NCI-H2196 (cell line): ENCODE measurements at regions not wholly inside any gene's neighbourhood (a gene's known extent, or its start where the extent isn't known, plus 50 kb on each side); places are given as distances from the start of the nearest gene placed in this dataset.

Experiments used
- DNase-seq: peaks from one replicate; lab custom pipeline; 2025; ENCODE audit not compliant: unreplicated experiment; lab: John Stamatoyannopoulos, UW

- no peak for DNase-seq
Observed at GRCh38 chr15:46595016-46595415, 960.2 kb downstream of the SQOR start.

GRCh38 chr15:46607077-46607476, 972.2 kb downstream of the SQOR start:
- DNase-seq, result no peak

- DNase-seq, result no peak
Observed at GRCh38 chr15:46616033-46616432, 981.2 kb downstream of the SQOR start.

GRCh38 chr15:46617507-46617906, 982.7 kb downstream of the SQOR start:
- no peak for DNase-seq

- no peak for DNase-seq
Observed at GRCh38 chr15:46618984-46619383, 984.2 kb downstream of the SQOR start.

GRCh38 chr15:46620392-46621013, 985.7 kb downstream of the SQOR start:
- DNase-seq, result no peak

GRCh38 chr15:46622851-46623250, 988.0 kb downstream of the SQOR start:
- no peak for DNase-seq

GRCh38 chr15:46636206-46636605, 1001.4 kb downstream of the SQOR start:
- no peak for DNase-seq

GRCh38 chr15:46644501-46645481, 1010.0 kb downstream of the SQOR start:
- DNase-seq, result no peak

GRCh38 chr15:46646490-46646889, 1011.7 kb downstream of the SQOR start:
- DNase-seq, result no peak

GRCh38 chr15:46647046-46647445, 1012.2 kb downstream of the SQOR start:
- no peak for DNase-seq

GRCh38 chr15:46652266-46652665, 1017.4 kb downstream of the SQOR start:
- no peak for DNase-seq

- no peak for DNase-seq
Observed at GRCh38 chr15:46654993-46655392, 1020.2 kb downstream of the SQOR start.

GRCh38 chr15:46660096-46660842, 1025.4 kb downstream of the SQOR start:
- DNase-seq, result no peak

GRCh38 chr15:46670258-46670657, 1035.4 kb downstream of the SQOR start:
- no peak for DNase-seq

GRCh38 chr15:46671336-46671735, 1036.5 kb downstream of the SQOR start:
- no peak for DNase-seq

GRCh38 chr15:46672041-46672440, 1037.2 kb downstream of the SQOR start:
- DNase-seq, result no peak

- DNase-seq, result no peak
Observed at GRCh38 chr15:46676233-46677206, 1040.8 kb upstream of the SEMA6D start.

- no peak for DNase-seq
Observed at GRCh38 chr15:46677491-46677890, 1039.8 kb upstream of the SEMA6D start.

- no peak for DNase-seq
Observed at GRCh38 chr15:46681901-46682300, 1035.4 kb upstream of the SEMA6D start.
